ENCODE measurements at regions not wholly inside any gene's neighbourhood (a gene's known extent, or its start where the extent isn't known, plus 50 kb on each side); places are given as distances from the start of the nearest gene placed in this dataset.

DNA sequence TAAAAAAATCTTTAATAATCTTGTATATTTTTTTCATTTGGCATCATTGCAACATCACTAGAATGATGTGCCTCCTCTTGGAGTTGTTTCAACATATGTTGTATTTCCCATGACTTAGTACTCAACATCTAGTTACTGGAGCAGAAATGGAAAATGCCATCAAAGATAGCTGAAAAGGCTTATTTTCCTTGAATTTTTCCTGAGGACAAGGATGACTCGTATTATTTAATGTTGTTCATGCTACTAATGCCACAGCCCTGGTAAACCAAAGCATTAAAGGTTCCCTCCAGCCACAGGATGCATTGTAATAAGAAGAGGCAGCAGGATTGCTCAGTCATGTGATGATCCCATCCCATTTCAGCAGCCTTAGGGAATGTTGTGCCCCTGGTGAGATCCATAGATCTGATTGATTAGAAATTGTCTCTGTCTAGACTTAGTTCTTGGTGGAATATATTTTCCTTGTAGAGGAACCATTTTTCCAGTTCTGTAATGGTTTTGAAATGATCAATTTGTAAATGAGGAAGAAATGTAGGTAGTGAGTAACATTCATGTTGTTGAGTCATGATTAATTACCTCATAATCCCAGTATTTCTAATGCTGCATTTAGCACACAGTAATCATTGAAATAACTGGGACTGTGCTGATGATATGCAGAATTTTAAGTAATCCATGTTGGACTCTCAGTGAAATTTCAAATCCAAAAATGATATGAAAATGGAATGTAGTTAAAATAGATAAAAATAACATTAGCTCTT lies 91.3 kb upstream of the SMIM30 start:
- Histone ChIP-seq H2BK15ac (ENCODE audit: low read depth, poor library complexity, severe bottlenecking) (no peak overlapping the region), H3K18ac (ENCODE audit: low read depth in 1 of 2, low read length in 2 of 2) (no peak overlapping the region), H3K9me3 (ENCODE audit: control insufficient read depth, low read length) (no peaks in the 10 kb centered on the region), H3K27ac (ENCODE audit: low read length, poor library complexity, severe bottlenecking) (no peak overlapping the region), H3K14ac (ENCODE audit: low read length in 2 of 2) (no peak overlapping the region), H2BK5ac (ENCODE audit: low read depth, low read length, poor library complexity, severe bottlenecking) (no peak overlapping the region), H2AFZ (ENCODE audit: low read depth, low read length) (no peak overlapping the region), H3K79me1 (replicated peaks; ENCODE audit: low read length, poor library complexity, severe bottlenecking) (no peaks in the 10 kb centered on the region), H3K27me3 (ENCODE audit: control insufficient read depth in 1 of 2, insufficient read depth in 1 of 2, low read length in 2 of 2) (no peaks in the 10 kb centered on the region), H3K4me2 (ENCODE audit: low read length, poor library complexity, severe bottlenecking) (no peak overlapping the region), H2AK5ac (ENCODE audit: low read length, severe bottlenecking) (no peak overlapping the region), H2BK12ac (ENCODE audit: low read length in 2 of 2) (no peak overlapping the region), H2BK120ac (ENCODE audit: low read depth, low read length) (no peak overlapping the region), H3K4me1 (ENCODE audit: control insufficient read depth, insufficient read depth, low read depth, low read length) (no peaks in the 10 kb centered on the region), H3K4ac (ENCODE audit: low read depth in 1 of 2, low read length in 2 of 2) (no peak overlapping the region), H3K9ac (ENCODE audit: low read length) (peak overlapping the region; percentile 23), H4K91ac (ENCODE audit: low read length) (no peak overlapping the region), H3K23ac (ENCODE audit: low read length in 2 of 2) (no peak overlapping the region), H3K4me3 (ENCODE audit: insufficient read depth in 1 of 2, low read depth in 1 of 2, low read length in 2 of 2) (no peak overlapping the region), H3K36me3 (ENCODE audit: control insufficient read depth in 1 of 2, insufficient read depth in 2 of 2, low read depth in 1 of 2, low read length in 2 of 2) (no peaks in the 10 kb centered on the region), H4K8ac (ENCODE audit: low read length) (no peak overlapping the region)
- WGBS, result 80% methylated on average over 1 of the region's 1 CpG
- DNase-seq, result no peak

- Histone ChIP-seq H3K14ac (ENCODE audit: low read length in 2 of 2) (no peak overlapping the region), H3K4ac (ENCODE audit: low read depth in 1 of 2, low read length in 2 of 2) (no peak overlapping the region), H2BK5ac (ENCODE audit: low read depth, low read length, poor library complexity, severe bottlenecking) (no peak overlapping the region), H3K18ac (ENCODE audit: low read depth in 1 of 2, low read length in 2 of 2) (no peak overlapping the region), H2BK12ac (ENCODE audit: low read length in 2 of 2) (no peak overlapping the region), H2BK120ac (ENCODE audit: low read depth, low read length) (no peak overlapping the region), H3K27ac (ENCODE audit: low read length, poor library complexity, severe bottlenecking) (no peak overlapping the region), H3K79me1 (replicated peaks; ENCODE audit: low read length, poor library complexity, severe bottlenecking) (no peaks in the 10 kb centered on the region), H3K4me3 (ENCODE audit: insufficient read depth in 1 of 2, low read depth in 1 of 2, low read length in 2 of 2) (no peak overlapping the region), H3K4me2 (ENCODE audit: low read length, poor library complexity, severe bottlenecking) (no peak overlapping the region), H3K36me3 (ENCODE audit: control insufficient read depth in 1 of 2, insufficient read depth in 2 of 2, low read depth in 1 of 2, low read length in 2 of 2) (no peaks in the 10 kb centered on the region), H2AK5ac (ENCODE audit: low read length, severe bottlenecking) (no peak overlapping the region), H3K9me3 (ENCODE audit: control insufficient read depth, low read length) (no peaks in the 10 kb centered on the region), H3K9ac (ENCODE audit: low read length) (no peak overlapping the region), H4K8ac (ENCODE audit: low read length) (no peak overlapping the region), H3K27me3 (ENCODE audit: control insufficient read depth in 1 of 2, insufficient read depth in 1 of 2, low read length in 2 of 2) (no peaks in the 10 kb centered on the region), H4K91ac (ENCODE audit: low read length) (no peak overlapping the region), H3K4me1 (ENCODE audit: control insufficient read depth, insufficient read depth, low read depth, low read length) (no peaks in the 10 kb centered on the region), H2BK15ac (ENCODE audit: low read depth, poor library complexity, severe bottlenecking) (no peak overlapping the region), H3K23ac (ENCODE audit: low read length in 2 of 2) (no peak overlapping the region), H2AFZ (ENCODE audit: low read depth, low read length) (no peak overlapping the region)
- DNase-seq, result no peak
- 100% methylated on average over 1 of the region's 2 CpGs for WGBS
Measured at GRCh38 chr7:113207931-113208330, 89.6 kb upstream of the SMIM30 start.

GRCh38 chr7:113207441-113207840 lies 89.1 kb upstream of the SMIM30 start:
- H3K27ac ChIP-seq (ENCODE audit: low read length, poor library complexity, severe bottlenecking), result no peak overlapping the region
- no peak overlapping the region for H3K14ac ChIP-seq (ENCODE audit: low read length in 2 of 2)
- H3K27me3 ChIP-seq (ENCODE audit: control insufficient read depth in 1 of 2, insufficient read depth in 1 of 2, low read length in 2 of 2), result no peaks in the 10 kb centered on the region
- H3K9ac ChIP-seq (ENCODE audit: low read length), result no peak overlapping the region
- H3K4me1 ChIP-seq (ENCODE audit: control insufficient read depth, insufficient read depth, low read depth, low read length), result no peaks in the 10 kb centered on the region
- H3K36me3 ChIP-seq (ENCODE audit: control insufficient read depth in 1 of 2, insufficient read depth in 2 of 2, low read depth in 1 of 2, low read length in 2 of 2), result no peaks in the 10 kb centered on the region
- H3K18ac ChIP-seq (ENCODE audit: low read depth in 1 of 2, low read length in 2 of 2), result no peak overlapping the region
- H2BK120ac ChIP-seq (ENCODE audit: low read depth, low read length), result no peak overlapping the region
- no peak overlapping the region for H2BK12ac ChIP-seq (ENCODE audit: low read length in 2 of 2)
- H2BK15ac ChIP-seq (ENCODE audit: low read depth, poor library complexity, severe bottlenecking), result no peak overlapping the region
- DNase-seq, result no peak
- H3K23ac ChIP-seq (ENCODE audit: low read length in 2 of 2), result no peak overlapping the region
- no peak overlapping the region for H2AFZ ChIP-seq (ENCODE audit: low read depth, low read length)
- no peaks in the 10 kb centered on the region for H3K79me1 ChIP-seq (replicated peaks; ENCODE audit: low read length, poor library complexity, severe bottlenecking)
- 92% methylated on average over 2 of the region's 3 CpGs for WGBS
- no peak overlapping the region for H2BK5ac ChIP-seq (ENCODE audit: low read depth, low read length, poor library complexity, severe bottlenecking)
- no peak overlapping the region for H2AK5ac ChIP-seq (ENCODE audit: low read length, severe bottlenecking)
- H3K4me3 ChIP-seq (ENCODE audit: insufficient read depth in 1 of 2, low read depth in 1 of 2, low read length in 2 of 2), result no peak overlapping the region
- H3K4me2 ChIP-seq (ENCODE audit: low read length, poor library complexity, severe bottlenecking), result no peak overlapping the region
- no peak overlapping the region for H4K8ac ChIP-seq (ENCODE audit: low read length)
- no peaks in the 10 kb centered on the region for H3K9me3 ChIP-seq (ENCODE audit: control insufficient read depth, low read length)
- no peak overlapping the region for H3K4ac ChIP-seq (ENCODE audit: low read depth in 1 of 2, low read length in 2 of 2)
- H4K91ac ChIP-seq (ENCODE audit: low read length), result no peak overlapping the region

- H2AFZ ChIP-seq (ENCODE audit: low read depth, low read length), result no peak overlapping the region
- no peak overlapping the region for H2BK5ac ChIP-seq (ENCODE audit: low read depth, low read length, poor library complexity, severe bottlenecking)
- H3K18ac ChIP-seq (ENCODE audit: low read depth in 1 of 2, low read length in 2 of 2), result no peak overlapping the region
- no peak overlapping the region for H4K8ac ChIP-seq (ENCODE audit: low read length)
- no peak overlapping the region for H2BK12ac ChIP-seq (ENCODE audit: low read length in 2 of 2)
- H3K23ac ChIP-seq (ENCODE audit: low read length in 2 of 2), result no peak overlapping the region
- no peaks in the 10 kb centered on the region for H3K27me3 ChIP-seq (ENCODE audit: control insufficient read depth in 1 of 2, insufficient read depth in 1 of 2, low read length in 2 of 2)
- DNase-seq, result no peak
- H3K4ac ChIP-seq (ENCODE audit: low read depth in 1 of 2, low read length in 2 of 2), result no peak overlapping the region
- H3K4me1 ChIP-seq (ENCODE audit: control insufficient read depth, insufficient read depth, low read depth, low read length), result no peaks in the 10 kb centered on the region
- H2BK120ac ChIP-seq (ENCODE audit: low read depth, low read length), result no peak overlapping the region
- no peaks in the 10 kb centered on the region for H3K36me3 ChIP-seq (ENCODE audit: control insufficient read depth in 1 of 2, insufficient read depth in 2 of 2, low read depth in 1 of 2, low read length in 2 of 2)
- H3K4me2 ChIP-seq (ENCODE audit: low read length, poor library complexity, severe bottlenecking), result no peak overlapping the region
- no peak overlapping the region for H3K4me3 ChIP-seq (ENCODE audit: insufficient read depth in 1 of 2, low read depth in 1 of 2, low read length in 2 of 2)
- no peak overlapping the region for H3K14ac ChIP-seq (ENCODE audit: low read length in 2 of 2)
- H3K79me1 ChIP-seq (replicated peaks; ENCODE audit: low read length, poor library complexity, severe bottlenecking), result no peaks in the 10 kb centered on the region
- H3K9ac ChIP-seq (ENCODE audit: low read length), result no peak overlapping the region
- H4K91ac ChIP-seq (ENCODE audit: low read length), result no peak overlapping the region
- H3K27ac ChIP-seq (ENCODE audit: low read length, poor library complexity, severe bottlenecking), result no peak overlapping the region
- no peak overlapping the region for H2AK5ac ChIP-seq (ENCODE audit: low read length, severe bottlenecking)
- H3K9me3 ChIP-seq (ENCODE audit: control insufficient read depth, low read length), result no peaks in the 10 kb centered on the region
- H2BK15ac ChIP-seq (ENCODE audit: low read depth, poor library complexity, severe bottlenecking), result no peak overlapping the region
Measured at GRCh38 chr7:113204415-113204814, 86.1 kb upstream of the SMIM30 start.
